Liver (tissue), 8 donors: ENCODE measurements at regions not wholly inside any gene's neighbourhood (a gene's known extent, or its start where the extent isn't known, plus 50 kb on each side); places are given as distances from the start of the nearest gene placed in this dataset.

Source experiments
- DNase-seq: peaks from one replicate; pipeline ENCODE4 v3.0.0-alpha.2; 2017; ENCODE audit warnings: low spot score
- H3K27ac ChIP-seq, 2 donors: one replicate each; pipeline ENCODE4 v1.7.0; 2013; ENCODE audit warnings: inconsistent platforms in 2 of 2, low read length in 2 of 2, control low read depth in 1 of 2, low read depth in 1 of 2, mild to moderate bottlenecking in 1 of 2
- H3K27me3 ChIP-seq, 4 donors: one replicate each; pipeline versions ENCODE4 v1.6.1 to v1.7.0; 2013; ENCODE audit warnings: low read length in 3 of 4, inconsistent platforms in 1 of 4, mild to moderate bottlenecking in 1 of 4, moderate library complexity in 1 of 4; ENCODE audit not compliant: control insufficient read depth in 4 of 4, insufficient read depth in 4 of 4
- H3K36me3 ChIP-seq, 4 donors: one replicate each; pipeline versions ENCODE4 v1.6.1 to v1.7.0; 2013; ENCODE audit warnings: low read length in 3 of 4, mild to moderate bottlenecking in 3 of 4, low read depth in 1 of 4, moderate library complexity in 1 of 4; ENCODE audit not compliant: control insufficient read depth in 4 of 4, insufficient read depth in 3 of 4
- H3K4me1 ChIP-seq, 4 donors: one replicate each; pipeline versions ENCODE4 v1.6.1 to v1.7.0; 2013; ENCODE audit warnings: low read length in 3 of 4, mild to moderate bottlenecking in 3 of 4, moderate library complexity in 1 of 4; ENCODE audit not compliant: control insufficient read depth in 4 of 4, insufficient read depth in 4 of 4
- H3K4me3 ChIP-seq, 3 donors: one replicate each; pipeline versions ENCODE4 v1.6.1 to v1.7.0; 2013; ENCODE audit warnings: low read length in 3 of 3, control low read depth in 1 of 3, low read depth in 1 of 3, mild to moderate bottlenecking in 1 of 3
- H3K9ac ChIP-seq, 2 donors: one replicate each; pipeline ENCODE4 v1.7.0; 2013; ENCODE audit warnings: low read length in 2 of 2, mild to moderate bottlenecking in 2 of 2, moderate library complexity in 2 of 2, control low read depth in 1 of 2, low read depth in 1 of 2
- H3K9me3 ChIP-seq, 4 donors: one replicate each; pipeline versions ENCODE4 v1.6.1 to v1.7.0; 2013; ENCODE audit warnings: low read length in 3 of 4; ENCODE audit not compliant: control insufficient read depth in 4 of 4
- EGR1 ChIP-seq, 2 donors: IDR thresholded peaks; 2 replicates each; pipeline ENCODE4 v1.6.1; 2016 to 2018; ENCODE audit warnings: antibody characterized with exemption in 2 of 2, low read depth in 2 of 2
- FOXA1 ChIP-seq: IDR thresholded peaks from 2 replicates; pipeline ENCODE4 v1.6.1; 2016; ENCODE audit warnings: antibody characterized with exemption
- FOXA2 ChIP-seq: IDR thresholded peaks from 2 replicates; pipeline ENCODE4 v1.6.1; 2016; ENCODE audit warnings: antibody characterized with exemption
- GABPA ChIP-seq, 2 donors: IDR thresholded peaks in 1 of 2; conservative IDR thresholded peaks in 1 of 2; 2 replicates each; pipeline ENCODE4 v1.6.1; 2016; ENCODE audit warnings: antibody characterized with exemption in 2 of 2, mild to moderate bottlenecking in 1 of 2, moderate library complexity in 1 of 2
- HNF4A ChIP-seq, 2 donors: conservative IDR thresholded peaks; 2 replicates each; pipeline ENCODE4 v1.6.1; 2016; ENCODE audit warnings: antibody characterized with exemption in 2 of 2, mild to moderate bottlenecking in 2 of 2
- JUND ChIP-seq, 2 donors: IDR thresholded peaks; 2 replicates each; pipeline ENCODE4 v1.6.1; 2016; ENCODE audit warnings: antibody characterized with exemption in 2 of 2
- NR2F2 ChIP-seq: IDR thresholded peaks from 2 replicates; pipeline ENCODE4 v1.6.1; 2016; ENCODE audit warnings: antibody characterized with exemption
- RAD21 ChIP-seq, 2 donors: IDR thresholded peaks; 2 replicates each; pipeline ENCODE4 v1.6.1; 2016; ENCODE audit warnings: antibody characterized with exemption in 2 of 2, mild to moderate bottlenecking in 2 of 2
- RXRA ChIP-seq, 2 donors: IDR thresholded peaks; 2 replicates each; pipeline ENCODE4 v1.6.1; 2017 to 2018; ENCODE audit warnings: antibody characterized with exemption in 2 of 2, mild to moderate bottlenecking in 1 of 2
- SP1 ChIP-seq: IDR thresholded peaks from 2 replicates; pipeline ENCODE4 v1.6.1; 2018; ENCODE audit warnings: antibody characterized with exemption, mild to moderate bottlenecking
- TAF1 ChIP-seq: conservative IDR thresholded peaks from 2 replicates; pipeline ENCODE4 v1.6.1; 2016; ENCODE audit warnings: antibody characterized with exemption, mild to moderate bottlenecking
- YY1 ChIP-seq: IDR thresholded peaks from 2 replicates; pipeline ENCODE4 v1.6.1; 2016; ENCODE audit warnings: antibody characterized with exemption, mild to moderate bottlenecking
- WGBS: extraction: QIAGEN DNeasy Blood & Tissue Kit; methylation state at CpG from one replicate; pipeline ENCODE4 v1.1.7; 2013; 5-methylcytosine and 5-hydroxymethylcytosine counted together
- TF ChIP-seq, protein P1 (sequence below): IDR thresholded peaks from 2 replicates; pipeline ENCODE4 v1.6.1; 2016; ENCODE audit warnings: antibody characterized with exemption
- TF ChIP-seq, protein P2 (sequence below): IDR thresholded peaks from 2 replicates; pipeline ENCODE4 v1.6.1; 2016; ENCODE audit warnings: antibody characterized with exemption, mild to moderate bottlenecking
- TF ChIP-seq, protein P3 (sequence below): IDR thresholded peaks from 2 replicates; pipeline ENCODE4 v1.6.1; 2016; ENCODE audit warnings: antibody characterized with exemption
- TF ChIP-seq, protein P4 (sequence below): fragments of 150-350 bp; IDR thresholded peaks from 2 replicates; pipeline ENCODE4 v1.5.1; 2017; ENCODE audit warnings: improper control_type of control experiment, low read depth, low read length; ENCODE audit not compliant: missing input control
- TF ChIP-seq, protein P5 (sequence below): IDR thresholded peaks from 2 replicates; pipeline ENCODE4 v1.6.1; 2016; ENCODE audit warnings: antibody characterized with exemption
- donor health status: healthy.
- donor health status: healthy.
- donor health status: healthy.
- donor health status: healthy.
- donor health status: healthy.

DNA sequence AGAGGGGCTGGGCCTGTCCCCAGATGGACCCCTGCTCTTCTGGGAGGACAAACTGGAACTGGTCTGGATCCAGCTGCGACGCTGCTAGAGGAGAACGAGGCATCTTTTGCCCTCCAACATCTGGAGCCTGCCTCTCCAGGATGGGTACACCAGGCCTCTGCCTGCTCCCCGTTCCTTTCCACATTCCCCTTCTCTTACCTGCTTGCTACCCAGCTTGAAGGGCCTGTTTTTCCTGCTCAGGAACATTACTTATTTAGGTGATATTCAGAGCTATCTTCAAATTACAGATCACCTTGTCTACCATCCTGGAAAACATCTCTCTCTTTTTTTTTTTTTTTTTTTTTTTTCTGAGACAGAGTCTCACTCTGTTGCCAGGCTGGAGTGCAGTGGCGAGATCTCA is 64.0 kb downstream of the CHRD start:
- peaks cover 0 to 2% (median 0%) of the 10 kb centered on the region in 4 donors for H3K27me3 ChIP-seq
- H3K4me1 ChIP-seq = no peaks in the 10 kb centered on the region
- 83% methylated on average over 5 of the region's 5 CpGs for WGBS
- no peak overlapping the region for H3K9ac ChIP-seq
- H3K4me3 ChIP-seq = no peak overlapping the region
- no peak overlapping the region for H3K27ac ChIP-seq
- TF ChIP-seq, protein P1, sequence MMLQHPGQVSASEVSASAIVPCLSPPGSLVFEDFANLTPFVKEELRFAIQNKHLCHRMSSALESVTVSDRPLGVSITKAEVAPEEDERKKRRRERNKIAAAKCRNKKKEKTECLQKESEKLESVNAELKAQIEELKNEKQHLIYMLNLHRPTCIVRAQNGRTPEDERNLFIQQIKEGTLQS = no peak
- TF ChIP-seq EGR1 (IDR thresholded peaks at IDR 0.05; ENCODE audit: low read depth in 2 of 2) (no peak), FOXA2 (no peak), TAF1 (no peak), GABPA (IDR thresholded peaks at IDR 0.05 in 1 of 2, conservative IDR thresholded peaks at IDR 0.05 in 1 of 2) (no peak)
- TF ChIP-seq, protein P2, sequence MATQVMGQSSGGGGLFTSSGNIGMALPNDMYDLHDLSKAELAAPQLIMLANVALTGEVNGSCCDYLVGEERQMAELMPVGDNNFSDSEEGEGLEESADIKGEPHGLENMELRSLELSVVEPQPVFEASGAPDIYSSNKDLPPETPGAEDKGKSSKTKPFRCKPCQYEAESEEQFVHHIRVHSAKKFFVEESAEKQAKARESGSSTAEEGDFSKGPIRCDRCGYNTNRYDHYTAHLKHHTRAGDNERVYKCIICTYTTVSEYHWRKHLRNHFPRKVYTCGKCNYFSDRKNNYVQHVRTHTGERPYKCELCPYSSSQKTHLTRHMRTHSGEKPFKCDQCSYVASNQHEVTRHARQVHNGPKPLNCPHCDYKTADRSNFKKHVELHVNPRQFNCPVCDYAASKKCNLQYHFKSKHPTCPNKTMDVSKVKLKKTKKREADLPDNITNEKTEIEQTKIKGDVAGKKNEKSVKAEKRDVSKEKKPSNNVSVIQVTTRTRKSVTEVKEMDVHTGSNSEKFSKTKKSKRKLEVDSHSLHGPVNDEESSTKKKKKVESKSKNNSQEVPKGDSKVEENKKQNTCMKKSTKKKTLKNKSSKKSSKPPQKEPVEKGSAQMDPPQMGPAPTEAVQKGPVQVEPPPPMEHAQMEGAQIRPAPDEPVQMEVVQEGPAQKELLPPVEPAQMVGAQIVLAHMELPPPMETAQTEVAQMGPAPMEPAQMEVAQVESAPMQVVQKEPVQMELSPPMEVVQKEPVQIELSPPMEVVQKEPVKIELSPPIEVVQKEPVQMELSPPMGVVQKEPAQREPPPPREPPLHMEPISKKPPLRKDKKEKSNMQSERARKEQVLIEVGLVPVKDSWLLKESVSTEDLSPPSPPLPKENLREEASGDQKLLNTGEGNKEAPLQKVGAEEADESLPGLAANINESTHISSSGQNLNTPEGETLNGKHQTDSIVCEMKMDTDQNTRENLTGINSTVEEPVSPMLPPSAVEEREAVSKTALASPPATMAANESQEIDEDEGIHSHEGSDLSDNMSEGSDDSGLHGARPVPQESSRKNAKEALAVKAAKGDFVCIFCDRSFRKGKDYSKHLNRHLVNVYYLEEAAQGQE = no peak
- no peak for DNase-seq
- no peaks in the 10 kb centered on the region for H3K36me3 ChIP-seq
- H3K9me3 ChIP-seq = no peaks in the 10 kb centered on the region

DNA sequence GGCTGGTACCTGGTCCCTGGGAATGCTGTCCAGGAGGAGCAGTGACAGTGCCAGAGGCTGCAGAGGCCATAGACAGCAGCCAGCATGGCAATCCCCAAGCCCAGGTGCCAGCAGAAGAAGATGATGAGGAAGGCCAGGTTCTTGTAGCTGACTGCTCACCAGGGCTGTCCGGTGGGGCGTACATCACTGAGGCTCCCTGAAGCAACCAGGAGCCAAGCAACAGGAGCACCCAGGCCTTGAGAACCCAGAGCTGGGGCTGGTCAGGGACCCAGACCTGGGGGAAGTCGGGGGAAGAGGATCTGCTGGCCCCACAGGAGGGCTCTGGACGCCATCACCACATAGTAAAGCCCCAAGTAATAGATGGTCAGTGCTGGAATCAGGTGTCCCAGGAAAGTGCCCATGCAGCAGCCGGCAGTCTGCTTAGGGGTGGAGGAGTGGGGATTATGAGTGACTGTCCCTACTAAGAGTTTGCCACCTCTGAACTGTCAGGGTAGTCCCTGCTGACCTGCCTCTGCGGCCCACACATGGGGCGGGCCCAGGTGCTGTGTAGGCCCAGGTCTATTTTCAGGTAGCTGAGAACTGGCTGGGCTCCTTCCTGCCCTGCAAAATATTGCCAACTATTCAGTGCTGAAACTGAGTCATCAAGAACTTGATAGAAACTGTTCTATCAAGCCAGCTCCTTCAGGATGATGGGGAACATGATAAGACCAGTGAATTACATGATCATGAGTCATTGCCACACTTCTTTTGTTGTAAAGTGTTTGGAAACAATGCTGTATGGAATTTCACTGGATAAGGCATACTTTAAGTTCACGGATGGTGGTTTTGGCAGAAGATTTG is 68.7 kb downstream of the CHRD start:
- Histone ChIP-seq H3K27me3 (no peaks in the 10 kb centered on the region), H3K9me3 (no peaks in the 10 kb centered on the region), H3K9ac (no peak overlapping the region), H3K36me3 (no peaks in the 10 kb centered on the region), H3K4me1 (no peaks in the 10 kb centered on the region), H3K27ac (no peak overlapping the region), H3K4me3 (no peak overlapping the region)
- DNase-seq = no peak
- WGBS = 90% methylated on average over 8 of the region's 8 CpGs
- TF ChIP-seq TAF1 (no peak), YY1 (no peak), NR2F2 (no peak), FOXA1 (no peak), EGR1 (IDR thresholded peaks at IDR 0.05; ENCODE audit: low read depth in 2 of 2) (no peak), HNF4A (conservative IDR thresholded peaks at IDR 0.05) (no peak), RAD21 (IDR thresholded peaks at IDR 0.05) (no peak), JUND (IDR thresholded peaks at IDR 0.05) (no peak), SP1 (no peak), FOXA2 (no peak), RXRA (IDR thresholded peaks at IDR 0.05) (no peak)
- TF ChIP-seq, protein P3, sequence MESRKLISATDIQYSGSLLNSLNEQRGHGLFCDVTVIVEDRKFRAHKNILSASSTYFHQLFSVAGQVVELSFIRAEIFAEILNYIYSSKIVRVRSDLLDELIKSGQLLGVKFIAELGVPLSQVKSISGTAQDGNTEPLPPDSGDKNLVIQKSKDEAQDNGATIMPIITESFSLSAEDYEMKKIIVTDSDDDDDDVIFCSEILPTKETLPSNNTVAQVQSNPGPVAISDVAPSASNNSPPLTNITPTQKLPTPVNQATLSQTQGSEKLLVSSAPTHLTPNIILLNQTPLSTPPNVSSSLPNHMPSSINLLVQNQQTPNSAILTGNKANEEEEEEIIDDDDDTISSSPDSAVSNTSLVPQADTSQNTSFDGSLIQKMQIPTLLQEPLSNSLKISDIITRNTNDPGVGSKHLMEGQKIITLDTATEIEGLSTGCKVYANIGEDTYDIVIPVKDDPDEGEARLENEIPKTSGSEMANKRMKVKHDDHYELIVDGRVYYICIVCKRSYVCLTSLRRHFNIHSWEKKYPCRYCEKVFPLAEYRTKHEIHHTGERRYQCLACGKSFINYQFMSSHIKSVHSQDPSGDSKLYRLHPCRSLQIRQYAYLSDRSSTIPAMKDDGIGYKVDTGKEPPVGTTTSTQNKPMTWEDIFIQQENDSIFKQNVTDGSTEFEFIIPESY = no peak
- TF ChIP-seq, protein P4, sequence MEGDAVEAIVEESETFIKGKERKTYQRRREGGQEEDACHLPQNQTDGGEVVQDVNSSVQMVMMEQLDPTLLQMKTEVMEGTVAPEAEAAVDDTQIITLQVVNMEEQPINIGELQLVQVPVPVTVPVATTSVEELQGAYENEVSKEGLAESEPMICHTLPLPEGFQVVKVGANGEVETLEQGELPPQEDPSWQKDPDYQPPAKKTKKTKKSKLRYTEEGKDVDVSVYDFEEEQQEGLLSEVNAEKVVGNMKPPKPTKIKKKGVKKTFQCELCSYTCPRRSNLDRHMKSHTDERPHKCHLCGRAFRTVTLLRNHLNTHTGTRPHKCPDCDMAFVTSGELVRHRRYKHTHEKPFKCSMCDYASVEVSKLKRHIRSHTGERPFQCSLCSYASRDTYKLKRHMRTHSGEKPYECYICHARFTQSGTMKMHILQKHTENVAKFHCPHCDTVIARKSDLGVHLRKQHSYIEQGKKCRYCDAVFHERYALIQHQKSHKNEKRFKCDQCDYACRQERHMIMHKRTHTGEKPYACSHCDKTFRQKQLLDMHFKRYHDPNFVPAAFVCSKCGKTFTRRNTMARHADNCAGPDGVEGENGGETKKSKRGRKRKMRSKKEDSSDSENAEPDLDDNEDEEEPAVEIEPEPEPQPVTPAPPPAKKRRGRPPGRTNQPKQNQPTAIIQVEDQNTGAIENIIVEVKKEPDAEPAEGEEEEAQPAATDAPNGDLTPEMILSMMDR = no peak
- TF ChIP-seq, protein P2 = no peak
- TF ChIP-seq, protein P5, sequence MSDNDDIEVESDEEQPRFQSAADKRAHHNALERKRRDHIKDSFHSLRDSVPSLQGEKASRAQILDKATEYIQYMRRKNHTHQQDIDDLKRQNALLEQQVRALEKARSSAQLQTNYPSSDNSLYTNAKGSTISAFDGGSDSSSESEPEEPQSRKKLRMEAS = no peak
